ENCODE measurements at regions not wholly inside any gene's neighbourhood (a gene's known extent, or its start where the extent isn't known, plus 50 kb on each side); places are given as distances from the start of the nearest gene placed in this dataset.

GRCh38 chr1:217053676-217054075 lies 330.4 kb upstream of the ESRRG start:
- no peak overlapping the region for H3K4ac ChIP-seq (ENCODE audit: low read depth, low read length)
- no peak overlapping the region for H3K23ac ChIP-seq (ENCODE audit: low read depth, low read length)
- H3K56ac ChIP-seq (ENCODE audit: extremely low read depth, insufficient read depth, low read length): no peak overlapping the region
- no peak overlapping the region for H4K8ac ChIP-seq (ENCODE audit: low read depth in 2 of 2, low read length in 2 of 2)
- TF ChIP-seq CHD1 (IDR thresholded peaks at IDR 0.05; ENCODE audit: low read depth, low read length) (no peak), NFE2L2 (IDR thresholded peaks at IDR 0.05; ENCODE audit: low read depth, low read length) (no peak), MXI1 (IDR thresholded peaks at IDR 0.05; ENCODE audit: borderline replicate concordance, low read depth, low read length) (no peak), USF2 (IDR thresholded peaks at IDR 0.05; ENCODE audit: low read depth, low read length) (no peak), POLR2A (IDR thresholded peaks at IDR 0.05; ENCODE audit: low read depth, low read length) (no peak), CTCF (conservative IDR thresholded peaks at IDR 0.05; ENCODE audit: low read depth, low read length) (no peak), RCOR1 (IDR thresholded peaks at IDR 0.05; ENCODE audit: insufficient replicate concordance, low read length) (no peak), CEBPB (IDR thresholded peaks at IDR 0.05; ENCODE audit: low read depth, low read length) (no peak), MAFK (IDR thresholded peaks at IDR 0.05; ENCODE audit: low read depth, low read length) (no peak), RAD21 (IDR thresholded peaks at IDR 0.05; ENCODE audit: low read length) (no peak), ELK1 (IDR thresholded peaks at IDR 0.05; ENCODE audit: borderline replicate concordance, low read depth, low read length) (no peak), BHLHE40 (IDR thresholded peaks at IDR 0.05; ENCODE audit: low read depth, low read length) (no peak), FOS (IDR thresholded peaks at IDR 0.05; ENCODE audit: low read depth, low read length) (no peak), RFX5 (IDR thresholded peaks at IDR 0.05; ENCODE audit: low read depth, low read length) (no peak), SMC3 (IDR thresholded peaks at IDR 0.05; ENCODE audit: low read depth, low read length) (no peak), MAZ (IDR thresholded peaks at IDR 0.05; ENCODE audit: borderline replicate concordance, low read depth, low read length) (no peak)
- H2BK15ac ChIP-seq (ENCODE audit: low read depth, low read length): no peak overlapping the region
- no peaks in the 10 kb centered on the region for H4K20me1 ChIP-seq (ENCODE audit: insufficient read depth, low read length)
- H2BK120ac ChIP-seq (ENCODE audit: low read depth, low read length): no peak overlapping the region
- dilution Hi-C loops (cut with HindIII; ENCODE audit: low sequenced_read_pairs, unreplicated experiment) (no loop called here), intact Hi-C loops (cut with micrococcal nuclease) (no loop called here), in situ Hi-C loops (cut with MboI; ENCODE audit: low sequenced_read_pairs) (no loop called here)
- no peaks in the 10 kb centered on the region for H3K27me3 ChIP-seq (ENCODE audit: control insufficient read depth, insufficient read depth, low read length)
- ATAC-seq (ENCODE audit: low read depth): no peak
- no peak overlapping the region for H4K5ac ChIP-seq (ENCODE audit: low read depth, low read length)
- H3K4me1 ChIP-seq (ENCODE audit: control insufficient read depth, insufficient read depth, low read length): no peaks in the 10 kb centered on the region
- no TSS peak for BruUV-seq (replicated peaks)
- no peak for DNase-seq
- H4K91ac ChIP-seq (ENCODE audit: insufficient read depth, low read depth, low read length): no peak overlapping the region
- POLR2A ChIA-PET (ENCODE audit: unreplicated experiment): no interaction called here
- H3K9me1 ChIP-seq (ENCODE audit: insufficient read depth, low read length): no peaks in the 10 kb centered on the region; the same call in 1 of the 2 replicates
- no peak overlapping the region for H3K4me2 ChIP-seq (ENCODE audit: low read depth, low read length)
- CTCF ChIA-PET: no interaction called here
- H2BK5ac ChIP-seq (ENCODE audit: low read depth, low read length, poor library complexity, severe bottlenecking): no peak overlapping the region
- no peak overlapping the region for H3K18ac ChIP-seq (ENCODE audit: low read depth, low read length)
- no peak overlapping the region for H2BK20ac ChIP-seq (ENCODE audit: low read depth, low read length)
- H3K14ac ChIP-seq (replicated peaks; ENCODE audit: low read depth, low read length): no peak overlapping the region
- H3K4me3 ChIP-seq (ENCODE audit: insufficient read depth, low read depth, low read length): no peak overlapping the region
- H2AK5ac ChIP-seq (ENCODE audit: low read depth, low read length): no peak overlapping the region
- H3K9me3 ChIP-seq (ENCODE audit: control insufficient read depth, insufficient read depth, low read length): no peaks in the 10 kb centered on the region
- H3K79me1 ChIP-seq (ENCODE audit: low read depth in 1 of 2, low read length in 2 of 2): no peaks in the 10 kb centered on the region
- no peak overlapping the region for H3K9ac ChIP-seq (ENCODE audit: low read depth, low read length)
- no peak overlapping the region for H2AK9ac ChIP-seq (replicated peaks; ENCODE audit: low read depth, low read length, poor library complexity)
- H3K36me3 ChIP-seq (ENCODE audit: control insufficient read depth, insufficient read depth, low read length): no peaks in the 10 kb centered on the region
- WGBS, 2 experiments (ENCODE audit: extremely low coverage in 2 of 2, insufficient read length in 1 of 2): no CpG with 5 or more reads among the region's 3 CpGs
- no peak overlapping the region for H3K27ac ChIP-seq (ENCODE audit: insufficient read depth, low read length)
- no peak overlapping the region for H2AFZ ChIP-seq (replicated peaks; ENCODE audit: low read length, poor library complexity)

Measured in IMR-90 (cell line).